Osteoblast (primary cell): ENCODE measurements at regions not wholly inside any gene's neighbourhood (a gene's known extent, or its start where the extent isn't known, plus 50 kb on each side); places are given as distances from the start of the nearest gene placed in this dataset.

Source experiments
- DNase-seq: peaks from one replicate; pipeline ENCODE4 v3.0.0; 2011; ENCODE audit warnings: low spot score, mixed read lengths; ENCODE audit not compliant: insufficient read length; ENCODE audit errors: missing footprints
- H2AFZ ChIP-seq: 2 replicates; pipeline ENCODE4 v1.6.0; 2011; ENCODE audit warnings: mild to moderate bottlenecking, low read length
- H3K27ac ChIP-seq: 2 replicates; pipeline ENCODE4 v1.5.1; 2011; ENCODE audit warnings: mild to moderate bottlenecking, low read depth, low read length, moderate library complexity
- H3K27me3 ChIP-seq: 2 replicates; pipeline ENCODE4 v1.6.0; 2012; ENCODE audit warnings: mild to moderate bottlenecking, control low read depth, inconsistent platforms, low read length, moderate library complexity; ENCODE audit not compliant: insufficient read depth
- H3K36me3 ChIP-seq: 2 replicates; pipeline ENCODE4 v1.5.1; 2011; ENCODE audit warnings: mild to moderate bottlenecking, low read length, control low read depth, moderate library complexity; ENCODE audit not compliant: insufficient read depth
- H3K4me1 ChIP-seq: 2 replicates; pipeline ENCODE4 v1.5.1; 2011; ENCODE audit warnings: mild to moderate bottlenecking, low read length, control low read depth, moderate library complexity; ENCODE audit not compliant: insufficient read depth
- H3K4me2 ChIP-seq: 2 replicates; pipeline ENCODE4 v1.6.0; 2011; ENCODE audit warnings: mild to moderate bottlenecking, low read length; ENCODE audit not compliant: insufficient read depth
- H3K4me3 ChIP-seq: fragments of 200-600 bp; sonication (generic); 3 replicates; pipeline ENCODE4 v1.5.1; 2012; ENCODE audit warnings: mild to moderate bottlenecking, low read length, inconsistent platforms; ENCODE audit not compliant: insufficient read depth
- H3K79me2 ChIP-seq: 2 replicates; pipeline ENCODE4 v1.6.0; 2012; ENCODE audit warnings: mild to moderate bottlenecking, low read length, control low read depth, inconsistent platforms; ENCODE audit not compliant: insufficient read depth
- H3K9me3 ChIP-seq: 2 replicates; pipeline ENCODE4 v1.5.1; 2011; ENCODE audit warnings: low read depth, low read length, control low read depth
- H4K20me1 ChIP-seq: 2 replicates; pipeline ENCODE4 v1.6.0; 2012; ENCODE audit warnings: mild to moderate bottlenecking, low read length, control low read depth; ENCODE audit not compliant: insufficient read depth
- TF ChIP-seq, protein P1 (sequence below): IDR thresholded peaks from 2 replicates; pipeline ENCODE4 v1.5.1; 2011; ENCODE audit warnings: mild to moderate bottlenecking, low read depth, low read length, moderate library complexity; ENCODE audit errors: extremely low read depth

DNA sequence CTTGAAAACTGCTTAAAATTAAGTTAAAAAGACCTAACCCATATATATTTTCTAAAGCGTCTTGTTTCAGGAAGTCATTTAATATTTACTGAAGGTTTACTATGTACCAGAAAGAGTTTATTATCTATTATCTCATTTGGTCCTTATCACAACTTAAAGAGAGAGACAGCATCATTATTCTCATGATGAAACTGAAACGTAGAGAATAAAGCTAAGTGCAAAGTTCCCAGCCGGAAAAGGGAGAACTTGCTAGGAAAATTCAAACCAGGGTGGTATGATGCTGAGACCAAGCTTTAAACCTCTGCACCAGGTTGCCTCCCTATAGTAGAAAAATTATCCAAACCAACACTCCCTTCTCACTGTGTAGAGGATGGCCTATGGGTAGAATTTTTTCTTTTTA is 207.7 kb upstream of the BMPER start:
- Histone ChIP-seq H2AFZ (no peak overlapping the region), H3K27ac (no peak overlapping the region), H4K20me1 (no peaks in the 10 kb centered on the region), H3K4me2 (no peak overlapping the region), H3K27me3 (no peaks in the 10 kb centered on the region), H3K4me3 (no peak overlapping the region), H3K36me3 (no peaks in the 10 kb centered on the region), H3K4me1 (peaks cover 15% of the 10 kb centered on the region), H3K9me3 (peaks cover 16% of the 10 kb centered on the region), H3K79me2 (no peaks in the 10 kb centered on the region)
- TF ChIP-seq, protein P1, sequence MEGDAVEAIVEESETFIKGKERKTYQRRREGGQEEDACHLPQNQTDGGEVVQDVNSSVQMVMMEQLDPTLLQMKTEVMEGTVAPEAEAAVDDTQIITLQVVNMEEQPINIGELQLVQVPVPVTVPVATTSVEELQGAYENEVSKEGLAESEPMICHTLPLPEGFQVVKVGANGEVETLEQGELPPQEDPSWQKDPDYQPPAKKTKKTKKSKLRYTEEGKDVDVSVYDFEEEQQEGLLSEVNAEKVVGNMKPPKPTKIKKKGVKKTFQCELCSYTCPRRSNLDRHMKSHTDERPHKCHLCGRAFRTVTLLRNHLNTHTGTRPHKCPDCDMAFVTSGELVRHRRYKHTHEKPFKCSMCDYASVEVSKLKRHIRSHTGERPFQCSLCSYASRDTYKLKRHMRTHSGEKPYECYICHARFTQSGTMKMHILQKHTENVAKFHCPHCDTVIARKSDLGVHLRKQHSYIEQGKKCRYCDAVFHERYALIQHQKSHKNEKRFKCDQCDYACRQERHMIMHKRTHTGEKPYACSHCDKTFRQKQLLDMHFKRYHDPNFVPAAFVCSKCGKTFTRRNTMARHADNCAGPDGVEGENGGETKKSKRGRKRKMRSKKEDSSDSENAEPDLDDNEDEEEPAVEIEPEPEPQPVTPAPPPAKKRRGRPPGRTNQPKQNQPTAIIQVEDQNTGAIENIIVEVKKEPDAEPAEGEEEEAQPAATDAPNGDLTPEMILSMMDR = no peak
- no peak for DNase-seq

DNA sequence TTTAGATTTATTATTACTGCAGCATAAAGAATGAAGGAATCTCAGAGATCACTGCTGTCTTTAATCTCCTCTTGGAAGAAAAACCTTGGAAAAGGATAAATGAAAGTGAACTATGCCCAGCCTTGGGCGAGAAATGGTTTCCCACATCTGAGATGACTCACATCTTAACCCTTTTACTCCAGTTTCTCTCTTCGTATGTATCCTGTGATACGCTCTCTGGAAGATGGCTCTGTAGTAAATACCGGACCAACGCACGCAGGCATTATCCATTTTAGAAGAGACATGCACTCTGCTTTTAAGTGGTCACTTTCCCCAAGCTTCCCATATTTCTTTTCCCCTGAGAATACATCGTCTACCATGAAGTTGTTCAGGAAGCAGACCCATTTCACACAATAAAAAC is 207.3 kb upstream of the BMPER start:
- Histone ChIP-seq H3K27me3 (no peaks in the 10 kb centered on the region), H3K36me3 (no peaks in the 10 kb centered on the region), H3K79me2 (no peaks in the 10 kb centered on the region), H3K4me2 (no peak overlapping the region), H3K27ac (no peak overlapping the region), H2AFZ (no peak overlapping the region), H3K9me3 (peaks cover 19% of the 10 kb centered on the region), H3K4me1 (peaks cover 11% of the 10 kb centered on the region), H4K20me1 (no peaks in the 10 kb centered on the region), H3K4me3 (no peak overlapping the region)
- TF ChIP-seq, protein P1 = no peak
- no peak for DNase-seq

DNA sequence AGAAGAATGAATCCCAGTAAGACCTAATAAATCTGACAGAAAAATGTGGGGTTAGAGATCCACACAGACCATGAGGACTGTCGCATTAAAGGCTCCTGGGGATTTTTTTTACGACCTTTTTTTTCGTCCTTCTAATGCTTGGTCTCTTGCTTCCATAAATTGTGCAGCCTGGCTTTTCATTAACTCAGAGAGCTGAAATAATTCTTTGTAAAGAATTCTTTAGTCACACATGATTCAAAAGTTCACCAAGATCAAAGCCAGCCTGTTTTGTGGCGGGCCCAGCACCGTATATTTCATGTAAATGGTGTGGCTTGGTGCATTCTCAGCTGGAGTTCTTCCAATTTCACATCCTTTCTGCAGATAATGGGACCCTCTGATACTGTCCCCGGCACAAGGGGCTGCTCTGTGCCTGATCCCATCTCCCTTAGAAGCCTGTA is 206.6 kb upstream of the BMPER start:
- no peak overlapping the region for H3K4me3 ChIP-seq
- no peaks in the 10 kb centered on the region for H3K79me2 ChIP-seq
- no peaks in the 10 kb centered on the region for H3K27me3 ChIP-seq
- H3K9me3 ChIP-seq = peaks cover 19% of the 10 kb centered on the region
- H3K4me2 ChIP-seq = no peak overlapping the region
- no peak overlapping the region for H2AFZ ChIP-seq
- no peak for DNase-seq
- no peak overlapping the region for H3K27ac ChIP-seq
- no peaks in the 10 kb centered on the region for H3K36me3 ChIP-seq
- H4K20me1 ChIP-seq = no peaks in the 10 kb centered on the region
- TF ChIP-seq, protein P1 = no peak
- H3K4me1 ChIP-seq = peaks cover 4% of the 10 kb centered on the region

DNA sequence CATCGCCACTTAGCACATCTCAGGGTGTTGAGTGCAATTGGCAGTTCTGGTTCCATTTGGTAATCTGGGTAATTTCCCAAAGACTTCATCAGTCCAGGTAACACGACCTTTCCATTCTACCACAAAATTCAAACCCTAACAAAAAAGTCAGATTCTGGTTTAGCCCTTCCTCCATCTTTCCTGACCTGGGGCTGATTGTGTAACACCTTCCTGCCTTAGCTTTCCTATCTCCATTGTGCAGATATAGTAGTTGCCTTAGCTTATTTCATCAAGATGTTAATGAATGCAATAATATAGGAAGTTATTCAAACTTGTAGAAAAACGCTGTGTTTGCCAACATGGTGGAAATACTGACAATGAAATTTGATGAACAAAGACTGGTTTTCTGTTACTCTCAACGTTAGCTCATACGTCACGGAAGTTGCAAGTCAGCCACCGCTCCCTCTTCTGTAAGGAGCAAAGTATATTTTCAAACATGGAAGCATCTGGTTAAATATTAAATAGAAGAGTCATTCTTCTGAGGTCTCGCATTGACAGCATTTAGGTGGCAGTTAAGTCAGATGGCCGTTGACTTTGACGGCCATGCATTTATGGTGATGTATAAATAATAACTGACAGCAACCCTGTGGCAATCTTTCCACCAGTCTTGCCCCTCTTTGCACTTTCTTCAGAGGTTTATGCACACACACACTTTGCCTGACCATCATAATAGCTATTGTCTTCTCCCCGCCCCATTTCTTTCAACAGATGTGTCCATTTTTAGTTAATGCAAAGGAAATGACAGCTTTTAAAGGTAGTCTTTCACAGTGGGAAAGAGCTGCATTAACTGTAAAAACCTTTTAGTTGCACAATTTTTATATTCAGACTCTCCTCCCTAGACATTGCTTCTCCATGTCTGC is 205.1 kb upstream of the BMPER start:
- Histone ChIP-seq H3K27me3 (no peaks in the 10 kb centered on the region), H3K36me3 (no peaks in the 10 kb centered on the region), H3K4me3 (no peak overlapping the region), H3K9me3 (peaks cover 19% of the 10 kb centered on the region), H3K4me2 (no peak overlapping the region), H3K4me1 (peaks cover 3% of the 10 kb centered on the region), H4K20me1 (no peaks in the 10 kb centered on the region), H3K79me2 (no peaks in the 10 kb centered on the region), H2AFZ (no peak overlapping the region), H3K27ac (no peak overlapping the region)
- no peak for DNase-seq
- TF ChIP-seq, protein P1 = no peak
